ENCODE measurements at regions not wholly inside any gene's neighbourhood (a gene's known extent, or its start where the extent isn't known, plus 50 kb on each side); places are given as distances from the start of the nearest gene placed in this dataset.

GRCh38 chr3:31438742-31439141 lies 94.0 kb upstream of the STT3B start:
- TF ChIP-seq, protein P1, sequence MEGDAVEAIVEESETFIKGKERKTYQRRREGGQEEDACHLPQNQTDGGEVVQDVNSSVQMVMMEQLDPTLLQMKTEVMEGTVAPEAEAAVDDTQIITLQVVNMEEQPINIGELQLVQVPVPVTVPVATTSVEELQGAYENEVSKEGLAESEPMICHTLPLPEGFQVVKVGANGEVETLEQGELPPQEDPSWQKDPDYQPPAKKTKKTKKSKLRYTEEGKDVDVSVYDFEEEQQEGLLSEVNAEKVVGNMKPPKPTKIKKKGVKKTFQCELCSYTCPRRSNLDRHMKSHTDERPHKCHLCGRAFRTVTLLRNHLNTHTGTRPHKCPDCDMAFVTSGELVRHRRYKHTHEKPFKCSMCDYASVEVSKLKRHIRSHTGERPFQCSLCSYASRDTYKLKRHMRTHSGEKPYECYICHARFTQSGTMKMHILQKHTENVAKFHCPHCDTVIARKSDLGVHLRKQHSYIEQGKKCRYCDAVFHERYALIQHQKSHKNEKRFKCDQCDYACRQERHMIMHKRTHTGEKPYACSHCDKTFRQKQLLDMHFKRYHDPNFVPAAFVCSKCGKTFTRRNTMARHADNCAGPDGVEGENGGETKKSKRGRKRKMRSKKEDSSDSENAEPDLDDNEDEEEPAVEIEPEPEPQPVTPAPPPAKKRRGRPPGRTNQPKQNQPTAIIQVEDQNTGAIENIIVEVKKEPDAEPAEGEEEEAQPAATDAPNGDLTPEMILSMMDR (IDR thresholded peaks at IDR 0.05), result no peak
- TF ChIP-seq POLR2A (IDR thresholded peaks at IDR 0.05), result no peak

All from vagina (tissue), 2 donors.